H9 (cell line): ENCODE measurements at regions not wholly inside any gene's neighbourhood (a gene's known extent, or its start where the extent isn't known, plus 50 kb on each side); places are given as distances from the start of the nearest gene placed in this dataset.

Source experiments
- DNase-seq: peaks from one replicate; pipeline ENCODE4 v3.0.0-alpha.2; 2017
- H2AFZ ChIP-seq: one replicate; pipeline ENCODE4 v1.6.1; 2013; ENCODE audit warnings: mild to moderate bottlenecking, low read length, control low read depth, moderate library complexity
- H2AK5ac ChIP-seq: 2 replicates; pipeline ENCODE4 v1.6.1; 2013; ENCODE audit warnings: low read length, control low read depth, mixed read lengths; ENCODE audit not compliant: insufficient read length
- H2BK120ac ChIP-seq: one replicate; pipeline ENCODE4 v1.6.1; 2013; ENCODE audit warnings: low read depth, mild to moderate bottlenecking, low read length, control low read depth, inconsistent platforms; ENCODE audit not compliant: poor library complexity, severe bottlenecking
- H2BK12ac ChIP-seq: 2 replicates; pipeline ENCODE4 v1.6.1; 2013; ENCODE audit warnings: low read length, control low read depth, mixed read lengths, low read depth; ENCODE audit not compliant: insufficient read length
- H2BK15ac ChIP-seq: 2 replicates; pipeline ENCODE4 v1.6.1; 2013; ENCODE audit warnings: low read depth, low read length, control low read depth
- H2BK20ac ChIP-seq: one replicate; pipeline ENCODE4 v1.6.1; 2013; ENCODE audit warnings: low read depth, mild to moderate bottlenecking, low read length, control low read depth, inconsistent platforms; ENCODE audit not compliant: poor library complexity, severe bottlenecking
- H2BK5ac ChIP-seq: 2 replicates; pipeline ENCODE4 v1.6.1; 2013; ENCODE audit warnings: low read length, control low read depth, mixed read lengths; ENCODE audit not compliant: insufficient read length
- H3K14ac ChIP-seq: 2 replicates; pipeline ENCODE4 v1.6.1; 2013; ENCODE audit warnings: low read length, control low read depth; ENCODE audit not compliant: insufficient read depth
- H3K18ac ChIP-seq: 2 replicates; pipeline ENCODE4 v1.6.1; 2013; ENCODE audit warnings: low read depth, mild to moderate bottlenecking, mixed read lengths, low read length, control low read depth; ENCODE audit not compliant: insufficient read length
- H3K23ac ChIP-seq: 2 replicates; pipeline ENCODE4 v1.6.1; 2013; ENCODE audit warnings: low read length, control low read depth, mixed read lengths, low read depth; ENCODE audit not compliant: insufficient read length
- H3K23me2 ChIP-seq: 2 replicates; pipeline ENCODE4 v1.6.1; 2013; ENCODE audit warnings: low read depth, mild to moderate bottlenecking, mixed read lengths, low read length, control low read depth; ENCODE audit not compliant: insufficient read length, poor library complexity, severe bottlenecking
- H3K27ac ChIP-seq: 2 replicates; pipeline ENCODE4 v1.5.1; 2013; ENCODE audit warnings: low read length, control low read depth, mixed read lengths, low read depth; ENCODE audit not compliant: insufficient read length
- H3K27me3 ChIP-seq: 2 replicates; pipeline ENCODE4 v1.6.1; 2013; ENCODE audit warnings: low read length, control low read depth, inconsistent platforms; ENCODE audit not compliant: insufficient read depth
- H3K4ac ChIP-seq: 2 replicates; pipeline ENCODE4 v1.6.1; 2013; ENCODE audit warnings: low read depth, mild to moderate bottlenecking, control low read depth, inconsistent platforms, low read length, moderate library complexity
- H3K4me1 ChIP-seq: 2 replicates; pipeline ENCODE4 v1.6.1; 2013; ENCODE audit warnings: low read length, control low read depth, inconsistent platforms; ENCODE audit not compliant: insufficient read depth
- H3K4me2 ChIP-seq: 2 replicates; pipeline ENCODE4 v1.6.1; 2013; ENCODE audit warnings: low read length, control low read depth, mixed read lengths; ENCODE audit not compliant: insufficient read length, insufficient read depth
- H3K56ac ChIP-seq: 2 replicates; pipeline ENCODE4 v1.6.1; 2013; ENCODE audit warnings: low read depth, mild to moderate bottlenecking, mixed read lengths, low read length, control low read depth; ENCODE audit not compliant: insufficient read length
- H3K79me1 ChIP-seq: 2 replicates; pipeline ENCODE4 v1.6.1; 2013; ENCODE audit warnings: low read depth, mild to moderate bottlenecking, moderate library complexity, low read length, control low read depth, inconsistent platforms; ENCODE audit not compliant: insufficient read depth, poor library complexity, severe bottlenecking
- H3K79me2 ChIP-seq: 2 replicates; pipeline ENCODE4 v1.6.1; 2013; ENCODE audit warnings: low read length, control low read depth, inconsistent platforms; ENCODE audit not compliant: insufficient read depth
- H3K9ac ChIP-seq: 2 replicates; pipeline ENCODE4 v1.6.1; 2013; ENCODE audit warnings: low read length, control low read depth, mixed read lengths; ENCODE audit not compliant: insufficient read length; ENCODE audit errors: extremely low read depth
- H3K9me3 ChIP-seq: one replicate; pipeline ENCODE4 v1.6.1; 2013; ENCODE audit warnings: low read depth, low read length, inconsistent platforms; ENCODE audit not compliant: control insufficient read depth
- H3T11ph ChIP-seq: one replicate; pipeline ENCODE4 v1.6.1; 2013; ENCODE audit warnings: mild to moderate bottlenecking, low read length, control low read depth, inconsistent platforms
- H4K20me1 ChIP-seq: one replicate; pipeline ENCODE4 v1.6.1; 2013; ENCODE audit not compliant: control insufficient read depth, insufficient read length, insufficient read depth
- H4K5ac ChIP-seq: 2 replicates; pipeline ENCODE4 v1.6.1; 2013; ENCODE audit warnings: low read depth, mild to moderate bottlenecking, mixed read lengths, low read length, control low read depth; ENCODE audit not compliant: insufficient read length
- H4K8ac ChIP-seq: replicated peaks from 2 replicates; pipeline ENCODE4 v1.6.1; 2013; ENCODE audit warnings: low read length, control low read depth, mixed read lengths, low read depth; ENCODE audit not compliant: insufficient read length
- H4K91ac ChIP-seq: 2 replicates; pipeline ENCODE4 v1.6.1; 2013; ENCODE audit warnings: low read depth, mild to moderate bottlenecking, moderate library complexity, mixed read lengths, low read length, control low read depth; ENCODE audit not compliant: insufficient read length
- H3K27ac Mint-ChIP-seq, 3 experiments: 2 replicates in 2 of 3; 3 replicates in 1 of 3; pipeline ENCODE4 v1.8.0; 2020 to 2021; ENCODE audit warnings: mixed read lengths in 3 of 3, mild to moderate bottlenecking in 1 of 3, moderate library complexity in 1 of 3
- H3K27me3 Mint-ChIP-seq: 2 replicates; pipeline ENCODE4 v1.8.0; 2021; ENCODE audit warnings: low read depth, mild to moderate bottlenecking, moderate library complexity, mixed read lengths
- H3K36me3 Mint-ChIP-seq, 3 experiments: 2 replicates in 2 of 3; 3 replicates in 1 of 3; pipeline ENCODE4 v1.8.0; 2020 to 2021; ENCODE audit warnings: low read depth in 3 of 3, mixed read lengths in 3 of 3; ENCODE audit not compliant: insufficient read depth in 1 of 3
- H3K4me1 Mint-ChIP-seq, 2 experiments: 2 replicates each; pipeline ENCODE4 v1.8.0; 2020; ENCODE audit warnings: mixed read lengths in 2 of 2
- H3K4me3 Mint-ChIP-seq, 2 experiments: 2 replicates in 1 of 2; 3 replicates in 1 of 2; pipeline ENCODE4 v1.8.0; 2020 to 2021; ENCODE audit warnings: mild to moderate bottlenecking in 2 of 2, mixed read lengths in 2 of 2, moderate library complexity in 1 of 2
- H3K9me3 Mint-ChIP-seq, 2 experiments: 2 replicates in 1 of 2; 3 replicates in 1 of 2; pipeline ENCODE4 v1.8.0; 2020; ENCODE audit warnings: mild to moderate bottlenecking in 2 of 2, mixed read lengths in 2 of 2, moderate library complexity in 1 of 2
- CTCF ChIP-seq: fragments of 200-600 bp; sonication (generic); conservative IDR thresholded peaks from 3 replicates; pipeline ENCODE4 v1.8.0; 2021; ENCODE audit warnings: antibody characterized with exemption, mild to moderate bottlenecking
- WGBS: extraction: QIAGEN DNeasy Blood & Tissue Kit; methylation state at CpG from one replicate; pipeline ENCODE4 v1.1.7; 2013; ENCODE audit warnings: missing lambda C conversion rate, low lambda C conversion rate, mixed read lengths; ENCODE audit not compliant: insufficient read length; ENCODE audit errors: extremely low coverage; 5-methylcytosine and 5-hydroxymethylcytosine counted together

GRCh38 chr3:116873142-116873541 is 163.6 kb downstream of the TUSC7 start:
- Histone ChIP-seq H2BK120ac (no peak overlapping the region), H3K27me3 (no peaks in the 10 kb centered on the region), H4K5ac (no peak overlapping the region), H3K4ac (no peak overlapping the region), H3K4me1 (no peaks in the 10 kb centered on the region), H2BK15ac (no peak overlapping the region), H2BK5ac (no peak overlapping the region), H4K8ac (no peak overlapping the region), H3K27ac (no peak overlapping the region), H3K9ac (no peak overlapping the region), H4K20me1 (no peaks in the 10 kb centered on the region), H2AFZ (no peak overlapping the region), H3K14ac (no peak overlapping the region), H3K79me1 (no peaks in the 10 kb centered on the region), H2BK20ac (no peak overlapping the region), H3K56ac (no peak overlapping the region), H2BK12ac (no peak overlapping the region), H4K91ac (no peak overlapping the region), H3K23me2 (no peaks in the 10 kb centered on the region), H3K18ac (no peak overlapping the region), H2AK5ac (no peak overlapping the region), H3K9me3 (no peaks in the 10 kb centered on the region), H3T11ph (no peak overlapping the region), H3K23ac (no peak overlapping the region), H3K4me2 (no peak overlapping the region), H3K79me2 (no peaks in the 10 kb centered on the region)
- Mint-ChIP-seq H3K27me3 (no peaks in the 10 kb centered on the region), H3K4me3 (no peak overlapping the region), H3K4me1 (peaks cover 0 to 1% of the 10 kb centered on the region in 2 experiments; a peak in 2 of 4 replicates), H3K9me3 (no peaks in the 10 kb centered on the region), H3K36me3 (peaks cover 0 to 3% (median 0%) of the 10 kb centered on the region in 3 experiments; a peak in 2 of 7 replicates), H3K27ac (no peak overlapping the region)
- TF ChIP-seq CTCF = no peak
- no peak for DNase-seq
- WGBS = no CpG with 5 or more reads among the region's 3 CpGs
